RPMI7951 (cell line): ENCODE measurements at regions not wholly inside any gene's neighbourhood (a gene's known extent, or its start where the extent isn't known, plus 50 kb on each side); places are given as distances from the start of the nearest gene placed in this dataset.

ENCODE experiments used
- DNase-seq: peaks from one replicate; pipeline ENCODE4 v3.0.0-alpha.2; 2012; ENCODE audit warnings: low read depth

DNA sequence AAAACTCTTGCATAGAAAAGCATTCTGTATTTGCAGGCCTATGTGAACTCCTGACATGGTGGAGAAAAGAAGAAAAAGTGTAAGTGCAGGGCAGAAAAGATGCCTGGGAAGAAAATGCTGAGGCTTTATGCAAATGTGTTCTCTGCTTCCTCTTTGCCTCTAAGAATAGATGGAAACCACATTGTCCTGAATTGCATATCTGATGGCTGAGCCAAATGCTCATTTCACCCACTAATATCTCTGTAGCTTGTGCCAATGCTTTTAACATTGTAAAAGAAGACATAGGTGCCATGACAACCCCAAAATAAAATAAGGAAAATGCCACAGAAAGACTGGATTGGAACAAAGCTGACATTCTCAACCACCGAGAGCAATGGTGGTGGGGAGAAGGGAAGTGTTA lies 307.4 kb downstream of the GRIA2 start:
- DNase-seq, result no peak

DNA sequence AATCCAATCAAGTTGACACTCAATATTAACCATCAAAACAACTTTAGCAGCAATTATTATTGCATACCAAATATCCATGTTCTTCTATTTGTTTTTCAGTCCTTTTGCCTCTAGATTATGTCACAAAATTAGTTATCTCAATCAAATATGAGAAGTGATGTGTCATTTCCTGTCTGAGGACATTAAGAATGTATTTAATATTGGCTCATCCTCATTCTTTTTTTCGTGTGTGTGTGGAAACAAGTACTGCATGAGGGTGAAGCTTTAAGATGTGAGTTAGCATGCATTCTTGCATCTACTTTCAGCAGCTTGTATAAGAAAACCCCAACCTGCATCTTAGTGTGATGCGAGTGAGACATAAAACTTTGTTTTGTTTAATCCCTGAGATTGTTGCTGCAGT lies 301.4 kb downstream of the GRIA2 start:
- DNase-seq, result no peak

- DNase-seq, result no peak
Measured at GRCh38 chr4:157514711-157515110, 294.2 kb downstream of the GRIA2 start.

GRCh38 chr4:157509341-157509740 lies 288.8 kb downstream of the GRIA2 start:
- DNase-seq, result no peak

DNA sequence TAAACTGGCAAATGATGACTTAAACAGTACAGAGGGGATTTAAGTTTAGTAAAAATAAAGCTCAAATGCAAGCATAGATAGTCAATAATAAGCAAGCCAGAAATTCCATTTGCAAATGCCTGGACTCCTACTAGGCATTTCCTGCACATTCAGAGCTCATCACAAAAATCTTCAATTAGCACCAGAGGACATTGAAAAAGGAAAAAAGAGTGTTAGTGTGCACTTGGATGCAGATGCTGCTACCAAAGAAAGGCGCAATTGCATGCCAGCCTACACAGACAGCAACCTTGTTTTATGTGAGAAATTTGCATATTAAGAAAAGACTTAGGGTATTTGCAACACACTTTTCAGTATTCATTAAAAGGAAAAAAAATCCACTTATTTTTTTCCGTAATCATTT lies 282.1 kb downstream of the GRIA2 start:
- no peak for DNase-seq

DNA sequence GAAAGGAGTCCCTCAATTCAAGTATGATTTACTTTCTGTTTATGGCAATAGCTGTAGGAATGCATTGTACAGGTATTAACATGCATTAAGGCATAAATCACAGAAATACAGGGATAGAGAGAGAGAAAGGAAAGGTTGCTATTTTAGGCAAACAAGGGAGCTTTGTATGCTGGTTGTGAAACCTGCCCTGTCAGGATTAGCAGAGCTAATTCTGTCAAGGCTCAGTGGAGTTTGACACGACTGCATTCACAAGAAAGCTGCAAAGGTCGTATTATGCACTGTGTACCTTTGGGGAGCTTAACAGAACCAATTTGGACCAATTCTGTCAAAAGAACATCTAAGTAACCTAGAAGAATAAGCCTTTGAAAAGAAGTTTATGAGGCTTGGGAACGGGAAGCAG lies 239.3 kb downstream of the GRIA2 start:
- no peak for DNase-seq

GRCh38 chr4:157447195-157447594 lies 226.7 kb downstream of the GRIA2 start:
- no peak for DNase-seq

DNA sequence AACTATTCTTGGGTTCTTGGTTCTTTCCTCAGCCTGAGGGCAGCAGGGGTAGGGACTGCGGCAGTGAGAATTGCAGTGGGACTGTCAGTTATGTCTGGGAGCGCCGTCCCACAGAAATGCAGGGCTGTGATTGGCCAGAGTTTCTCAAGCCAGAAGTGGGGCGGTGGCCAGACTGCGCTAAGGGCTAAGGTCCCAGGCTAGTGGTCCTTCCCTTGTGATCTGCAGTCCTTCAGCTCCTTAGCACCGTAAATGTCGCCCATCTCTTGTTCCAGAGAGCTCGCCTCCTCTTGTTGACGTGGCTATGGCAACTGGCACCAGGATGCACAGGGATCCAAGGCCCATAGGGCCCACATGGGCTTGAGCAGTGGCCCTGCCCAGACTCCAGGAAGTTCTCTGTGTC lies 223.5 kb downstream of the GRIA2 start:
- no peak for DNase-seq

GRCh38 chr4:157443537-157443936 lies 223.0 kb downstream of the GRIA2 start:
- DNase-seq, result no peak

DNA sequence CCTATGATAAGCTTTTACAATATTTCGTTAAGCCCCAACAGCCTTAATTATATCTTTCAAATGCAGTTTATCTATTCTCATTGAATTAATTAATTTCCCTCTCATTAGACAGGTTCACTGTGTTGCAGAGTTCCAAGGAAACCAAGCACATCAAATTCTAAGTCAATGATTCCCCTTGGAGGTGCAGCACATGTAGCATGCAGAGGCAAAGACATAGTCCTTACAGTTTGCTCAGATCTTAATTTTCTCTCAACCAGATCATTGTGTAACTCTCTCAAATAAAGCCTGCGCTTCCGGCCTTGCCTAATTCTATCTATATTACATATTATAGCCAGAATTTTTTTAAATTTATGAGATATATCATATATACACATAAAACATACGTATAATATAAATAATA lies 205.4 kb downstream of the GRIA2 start:
- DNase-seq, result no peak

- no peak for DNase-seq
Measured at GRCh38 chr4:157423526-157424020, 203.0 kb downstream of the GRIA2 start.

DNA sequence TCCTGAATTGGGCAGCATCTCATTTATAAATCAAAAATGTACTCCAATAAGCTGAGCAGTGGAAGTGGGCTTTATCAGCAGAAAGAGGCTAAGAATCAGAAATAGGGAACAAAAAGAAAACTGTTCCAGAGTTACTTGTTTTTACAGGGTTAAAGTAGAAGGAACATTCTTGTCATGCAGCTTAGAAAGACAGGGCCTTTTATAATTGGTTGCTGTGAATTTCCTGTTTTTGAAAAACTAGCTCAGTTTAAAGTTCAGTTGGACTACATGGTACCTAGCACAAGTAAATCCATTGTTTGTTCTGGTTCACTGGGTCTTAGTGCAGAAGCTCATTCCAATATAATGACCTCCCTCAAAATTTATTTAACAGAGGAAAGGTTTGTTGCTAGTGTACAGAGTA lies 200.8 kb downstream of the GRIA2 start:
- DNase-seq, result peak; percentile 1
